Trophoblast cell (in vitro differentiated cells and primary cell): ENCODE measurements at regions not wholly inside any gene's neighbourhood (a gene's known extent, or its start where the extent isn't known, plus 50 kb on each side); places are given as distances from the start of the nearest gene placed in this dataset.

Source experiments
- DNase-seq, 2 donors: peaks; one replicate each; pipeline ENCODE4 v3.0.0-alpha.2; 2016
- H2AFZ ChIP-seq: 2 replicates; pipeline ENCODE4 v1.6.1; 2013; ENCODE audit warnings: low read length, moderate library complexity, mild to moderate bottlenecking; ENCODE audit not compliant: insufficient read depth, poor library complexity
- H2AK5ac ChIP-seq: 2 replicates; pipeline ENCODE4 v1.6.1; 2013; ENCODE audit warnings: mild to moderate bottlenecking, low read length
- H2BK120ac ChIP-seq: 2 replicates; pipeline ENCODE4 v1.6.1; 2013; ENCODE audit warnings: low read length, mild to moderate bottlenecking, moderate library complexity; ENCODE audit not compliant: insufficient read depth, poor library complexity
- H2BK12ac ChIP-seq: 2 replicates; pipeline ENCODE4 v1.6.1; 2013; ENCODE audit warnings: mild to moderate bottlenecking, low read length, moderate library complexity
- H2BK5ac ChIP-seq: 2 replicates; pipeline ENCODE4 v1.6.1; 2013; ENCODE audit warnings: low read length, low read depth, moderate library complexity, mild to moderate bottlenecking; ENCODE audit not compliant: poor library complexity
- H3K14ac ChIP-seq: 2 replicates; pipeline ENCODE4 v1.6.1; 2013; ENCODE audit warnings: mild to moderate bottlenecking, low read length
- H3K18ac ChIP-seq: 2 replicates; pipeline ENCODE4 v1.6.1; 2013; ENCODE audit warnings: mild to moderate bottlenecking, low read length
- H3K23ac ChIP-seq: 2 replicates; pipeline ENCODE4 v1.6.1; 2013; ENCODE audit warnings: low read length
- H3K27ac ChIP-seq: 2 replicates; pipeline ENCODE4 v1.5.1; 2013; ENCODE audit warnings: low read depth, mild to moderate bottlenecking, inconsistent platforms, low read length, moderate library complexity
- H3K27me3 ChIP-seq: 2 replicates; pipeline ENCODE4 v1.6.1; 2013; ENCODE audit warnings: inconsistent platforms, mild to moderate bottlenecking, low read length, moderate library complexity; ENCODE audit not compliant: insufficient read depth
- H3K36me3 ChIP-seq, 2 experiments: 1 replicate in 1 of 2; 2 replicates in 1 of 2; pipeline ENCODE4 v1.6.1; 2013; ENCODE audit warnings: low read length in 2 of 2, mild to moderate bottlenecking in 2 of 2, moderate library complexity in 1 of 2; ENCODE audit not compliant: insufficient read depth in 2 of 2, control insufficient read depth in 1 of 2
- H3K4ac ChIP-seq: 2 replicates; pipeline ENCODE4 v1.6.1; 2013; ENCODE audit warnings: low read depth, mild to moderate bottlenecking, low read length, moderate library complexity
- H3K4me1 ChIP-seq, 2 experiments: 1 replicate in 1 of 2; 2 replicates in 1 of 2; pipeline ENCODE4 v1.6.1; 2013; ENCODE audit warnings: low read length in 2 of 2, mild to moderate bottlenecking in 2 of 2, moderate library complexity in 1 of 2; ENCODE audit not compliant: insufficient read depth in 2 of 2, control insufficient read depth in 1 of 2
- H3K4me2 ChIP-seq: 2 replicates; pipeline ENCODE4 v1.6.1; 2013; ENCODE audit warnings: inconsistent platforms, mild to moderate bottlenecking, low read length, moderate library complexity
- H3K4me3 ChIP-seq: 2 replicates; pipeline ENCODE4 v1.5.1; 2013; ENCODE audit warnings: mild to moderate bottlenecking, low read depth, low read length, inconsistent platforms
- H3K79me1 ChIP-seq: one replicate; pipeline ENCODE4 v1.6.1; 2013; ENCODE audit warnings: low read length
- H3K79me2 ChIP-seq: 2 replicates; pipeline ENCODE4 v1.6.1; 2013; ENCODE audit warnings: low read length, mild to moderate bottlenecking; ENCODE audit not compliant: control insufficient read depth, insufficient read depth, poor library complexity
- H3K9ac ChIP-seq: 2 replicates; pipeline ENCODE4 v1.6.1; 2013; ENCODE audit warnings: mild to moderate bottlenecking, low read length
- H3K9me3 ChIP-seq: 2 replicates; pipeline ENCODE4 v1.6.1; 2013; ENCODE audit warnings: low read depth, mild to moderate bottlenecking, control low read depth, inconsistent platforms, low read length; ENCODE audit not compliant: insufficient read depth
- H4K12ac ChIP-seq: 2 replicates; pipeline ENCODE4 v1.6.1; 2013; ENCODE audit warnings: low read depth, mild to moderate bottlenecking, low read length, moderate library complexity
- H4K8ac ChIP-seq: 2 replicates; pipeline ENCODE4 v1.6.1; 2013; ENCODE audit warnings: low read depth, mild to moderate bottlenecking, low read length, moderate library complexity
- H4K91ac ChIP-seq: one replicate; pipeline ENCODE4 v1.6.1; 2013; ENCODE audit warnings: low read depth, mild to moderate bottlenecking, low read length, moderate library complexity
- WGBS: extraction: QIAGEN DNeasy Blood & Tissue Kit; methylation state at CpG from one replicate; pipeline ENCODE4 v1.1.7; 2013; ENCODE audit warnings: missing lambda C conversion rate; ENCODE audit not compliant: insufficient read length, insufficient coverage; ENCODE audit errors: extremely low coverage; 5-methylcytosine and 5-hydroxymethylcytosine counted together

DNA sequence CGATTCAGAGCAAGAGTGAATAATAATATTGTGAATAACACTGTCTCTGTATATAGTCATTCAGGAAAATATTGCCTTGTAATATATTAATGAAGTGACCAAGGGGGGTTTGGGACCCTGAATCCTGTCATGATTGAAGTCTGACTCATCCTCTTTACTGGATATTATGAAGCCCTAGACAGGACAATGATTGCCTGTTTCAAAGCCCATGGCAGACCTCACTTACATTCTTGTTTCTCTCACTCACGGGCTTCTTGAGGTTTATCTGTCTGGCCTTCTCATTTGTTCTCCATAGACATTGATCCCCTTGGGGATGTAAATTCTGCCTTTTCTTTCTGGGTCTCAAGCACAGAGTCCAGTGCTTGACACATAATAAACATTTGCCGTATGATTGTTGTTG lies 449.3 kb upstream of the THRB start:
- no peak overlapping the region for H3K9ac ChIP-seq
- H3K4me3 ChIP-seq, result no peak overlapping the region
- no peaks in the 10 kb centered on the region for H3K79me2 ChIP-seq
- H3K36me3 ChIP-seq, result no peaks in the 10 kb centered on the region
- H3K9me3 ChIP-seq, result no peaks in the 10 kb centered on the region
- H4K12ac ChIP-seq, result no peak overlapping the region
- no peaks in the 10 kb centered on the region for H3K79me1 ChIP-seq
- no peak overlapping the region for H4K91ac ChIP-seq
- no peak overlapping the region for H3K4ac ChIP-seq
- H3K4me2 ChIP-seq, result no peak overlapping the region
- no peak overlapping the region for H3K18ac ChIP-seq
- H3K4me1 ChIP-seq, result no peaks in the 10 kb centered on the region
- H3K27me3 ChIP-seq, result no peaks in the 10 kb centered on the region
- H3K14ac ChIP-seq, result no peak overlapping the region
- H4K8ac ChIP-seq, result no peak overlapping the region
- no peak for DNase-seq
- H3K23ac ChIP-seq, result no peak overlapping the region
- H2AK5ac ChIP-seq, result no peak overlapping the region
- no peak overlapping the region for H2AFZ ChIP-seq
- no peak overlapping the region for H2BK120ac ChIP-seq
- no peak overlapping the region for H3K27ac ChIP-seq
- WGBS, result no CpG with 5 or more reads among the region's 3 CpGs
- no peak overlapping the region for H2BK5ac ChIP-seq
- no peak overlapping the region for H2BK12ac ChIP-seq

GRCh38 chr3:24944805-24945520 lies 450.3 kb upstream of the THRB start:
- DNase-seq, result no peak
- Histone ChIP-seq H3K9me3 (no peaks in the 10 kb centered on the region), H2AFZ (no peak overlapping the region), H3K18ac (no peak overlapping the region), H3K9ac (no peak overlapping the region), H3K4me2 (no peak overlapping the region), H3K4me1 (no peaks in the 10 kb centered on the region), H3K27ac (no peak overlapping the region), H2BK12ac (no peak overlapping the region), H3K4ac (no peak overlapping the region), H4K8ac (no peak overlapping the region), H4K12ac (no peak overlapping the region), H3K4me3 (no peak overlapping the region), H2BK5ac (no peak overlapping the region), H3K14ac (no peak overlapping the region), H3K36me3 (no peaks in the 10 kb centered on the region), H3K79me1 (no peaks in the 10 kb centered on the region), H2AK5ac (no peak overlapping the region), H3K27me3 (no peaks in the 10 kb centered on the region), H3K79me2 (no peaks in the 10 kb centered on the region), H3K23ac (no peak overlapping the region), H4K91ac (no peak overlapping the region), H2BK120ac (no peak overlapping the region)
- no CpG with 5 or more reads among the region's 3 CpGs for WGBS

- WGBS, result no CpG with 5 or more reads among the region's 2 CpGs
- Histone ChIP-seq H3K18ac (no peak overlapping the region), H2AFZ (no peak overlapping the region), H3K14ac (no peak overlapping the region), H3K27ac (no peak overlapping the region), H3K9me3 (no peaks in the 10 kb centered on the region), H2AK5ac (no peak overlapping the region), H3K4ac (no peak overlapping the region), H4K91ac (no peak overlapping the region), H2BK5ac (no peak overlapping the region), H3K27me3 (no peaks in the 10 kb centered on the region), H2BK12ac (no peak overlapping the region), H3K4me2 (no peak overlapping the region), H3K23ac (no peak overlapping the region), H3K79me1 (no peaks in the 10 kb centered on the region), H4K12ac (no peak overlapping the region), H3K4me3 (no peak overlapping the region), H3K79me2 (no peaks in the 10 kb centered on the region), H3K36me3 (no peaks in the 10 kb centered on the region), H3K9ac (no peak overlapping the region), H2BK120ac (no peak overlapping the region), H4K8ac (no peak overlapping the region), H3K4me1 (no peaks in the 10 kb centered on the region)
- no peak for DNase-seq
These were observed 450.9 kb upstream of the THRB start for GRCh38 chr3:24945563-24945962.

- no peak overlapping the region for H3K4me3 ChIP-seq
- no peaks in the 10 kb centered on the region for H3K4me1 ChIP-seq
- H3K14ac ChIP-seq, result no peak overlapping the region
- no peak overlapping the region for H3K27ac ChIP-seq
- H4K8ac ChIP-seq, result no peak overlapping the region
- H3K4ac ChIP-seq, result no peak overlapping the region
- H3K18ac ChIP-seq, result no peak overlapping the region
- no peaks in the 10 kb centered on the region for H3K9me3 ChIP-seq
- no peak overlapping the region for H3K9ac ChIP-seq
- no peak overlapping the region for H2BK5ac ChIP-seq
- no peak overlapping the region for H2BK12ac ChIP-seq
- WGBS, result no CpG with 5 or more reads among the region's 4 CpGs
- no peaks in the 10 kb centered on the region for H3K79me1 ChIP-seq
- no peak overlapping the region for H4K12ac ChIP-seq
- DNase-seq, result no peak
- H3K27me3 ChIP-seq, result no peaks in the 10 kb centered on the region
- no peak overlapping the region for H3K4me2 ChIP-seq
- no peaks in the 10 kb centered on the region for H3K36me3 ChIP-seq
- H3K79me2 ChIP-seq, result no peaks in the 10 kb centered on the region
- no peak overlapping the region for H2AK5ac ChIP-seq
- H2BK120ac ChIP-seq, result no peak overlapping the region
- H3K23ac ChIP-seq, result no peak overlapping the region
- H2AFZ ChIP-seq, result no peak overlapping the region
- H4K91ac ChIP-seq, result no peak overlapping the region
These were observed 452.5 kb upstream of the THRB start for GRCh38 chr3:24947103-24947502.
